ENCODE measurements at regions not wholly inside any gene's neighbourhood (a gene's known extent, or its start where the extent isn't known, plus 50 kb on each side); places are given as distances from the start of the nearest gene placed in this dataset.

DNA sequence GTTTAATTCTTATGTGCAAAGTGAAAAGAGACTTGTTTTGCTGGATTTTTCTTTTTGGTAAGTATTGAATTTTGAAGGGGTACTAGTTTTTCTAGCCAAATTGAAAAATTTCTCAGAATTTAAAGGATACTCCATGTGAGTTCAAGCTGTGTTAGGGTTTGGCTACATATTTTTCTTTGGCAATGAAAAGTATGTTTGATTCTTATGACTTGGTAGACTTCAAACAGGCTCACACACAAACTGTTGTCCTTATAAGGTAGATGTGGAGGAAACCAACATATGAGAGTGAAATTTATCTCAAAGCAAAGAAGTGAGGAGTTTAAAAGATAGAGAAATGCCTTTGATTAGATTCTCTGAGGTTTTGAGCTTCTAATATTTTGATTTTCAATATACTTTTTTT is 356.7 kb downstream of the BCKDHB start:
- no peak for DNase-seq (ENCODE audit: low read depth, low spot score)

DNA sequence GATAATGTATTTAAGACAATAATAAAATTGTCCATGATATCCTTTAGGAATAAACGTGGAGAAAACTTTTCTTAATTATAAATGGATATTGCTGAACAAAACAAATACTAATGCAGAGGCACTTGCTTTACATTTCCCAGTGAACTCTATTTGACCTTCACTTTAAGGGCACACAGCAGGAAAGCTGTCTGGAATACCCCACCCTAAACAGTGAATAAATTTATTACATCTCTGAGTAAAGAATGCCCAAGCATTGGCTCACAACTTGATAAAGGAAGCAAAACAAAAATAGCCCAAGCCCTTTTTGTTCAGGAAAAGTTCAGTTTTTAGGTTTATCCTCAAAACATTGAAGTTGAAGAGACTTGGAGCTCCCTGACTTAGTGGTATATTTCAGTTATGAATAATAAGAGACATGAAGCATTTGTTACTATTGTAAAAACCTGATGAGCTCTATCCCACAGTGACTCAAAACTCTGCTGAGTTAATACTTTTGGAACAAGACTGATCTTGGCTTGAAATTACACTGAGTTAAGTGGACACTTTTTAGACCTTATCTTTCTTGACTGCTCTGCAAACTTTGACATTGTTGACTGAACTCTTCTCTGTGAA is 353.9 kb downstream of the BCKDHB start:
- no peak for DNase-seq (ENCODE audit: low read depth, low spot score)

DNA sequence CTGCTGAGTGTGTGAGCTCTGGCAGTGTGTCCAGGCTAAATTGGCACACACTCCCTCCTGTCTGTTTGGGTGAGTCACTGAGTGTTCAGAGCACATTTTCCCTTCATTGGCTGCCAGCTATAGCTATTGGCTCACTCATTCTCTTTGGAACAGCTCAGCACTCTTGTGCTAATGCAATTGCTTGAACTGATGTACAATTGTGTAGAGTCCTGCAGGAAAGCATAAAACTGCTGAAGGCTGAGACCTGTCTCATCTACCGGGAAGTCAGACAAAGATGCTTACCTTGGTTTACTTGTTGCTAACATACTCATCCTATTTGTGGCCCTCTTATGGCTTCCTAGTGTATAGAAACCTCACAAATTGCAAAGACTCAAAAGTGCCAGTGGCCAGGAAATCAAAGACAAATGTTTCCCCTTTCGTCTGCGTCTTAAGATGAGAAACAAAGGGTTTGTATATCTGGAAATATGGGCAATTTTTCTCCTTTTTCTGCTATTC is 351.0 kb downstream of the BCKDHB start:
- DNase-seq (ENCODE audit: low read depth, low spot score), result peak; percentile 72

DNA sequence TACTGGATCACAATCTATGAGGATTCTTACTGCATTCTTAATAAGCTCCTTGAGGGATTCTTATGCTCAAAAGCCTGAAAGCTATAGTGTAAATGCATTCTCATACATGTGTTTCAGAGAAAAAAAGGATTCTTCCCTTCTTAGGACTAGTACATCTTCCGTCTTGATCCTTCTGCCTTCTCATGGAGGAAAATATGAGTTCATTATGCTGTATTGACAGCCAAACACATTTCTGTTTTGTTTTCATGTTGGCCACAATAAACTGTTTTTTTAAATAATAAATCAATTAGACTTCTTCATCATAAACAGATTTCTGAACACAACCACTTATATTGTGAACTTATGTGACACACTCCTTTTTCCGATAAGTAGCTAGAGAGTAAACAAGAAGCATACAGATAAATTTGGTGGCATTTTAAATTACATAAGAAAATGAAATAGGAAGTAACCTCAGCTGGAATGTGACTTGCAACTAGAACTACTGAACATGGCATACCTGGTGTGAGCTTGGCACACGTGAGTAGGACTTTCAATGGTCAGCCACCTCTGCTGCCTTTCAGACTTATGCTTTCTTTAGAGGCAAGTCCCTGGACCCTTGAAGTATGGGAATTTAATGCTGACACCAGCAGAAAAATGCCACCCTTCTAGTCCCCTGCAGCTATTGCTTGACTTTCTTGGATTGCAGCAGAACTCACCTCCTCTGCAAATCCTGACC is 350.4 kb downstream of the BCKDHB start:
- DNase-seq (ENCODE audit: low read depth, low spot score), result no peak

DNA sequence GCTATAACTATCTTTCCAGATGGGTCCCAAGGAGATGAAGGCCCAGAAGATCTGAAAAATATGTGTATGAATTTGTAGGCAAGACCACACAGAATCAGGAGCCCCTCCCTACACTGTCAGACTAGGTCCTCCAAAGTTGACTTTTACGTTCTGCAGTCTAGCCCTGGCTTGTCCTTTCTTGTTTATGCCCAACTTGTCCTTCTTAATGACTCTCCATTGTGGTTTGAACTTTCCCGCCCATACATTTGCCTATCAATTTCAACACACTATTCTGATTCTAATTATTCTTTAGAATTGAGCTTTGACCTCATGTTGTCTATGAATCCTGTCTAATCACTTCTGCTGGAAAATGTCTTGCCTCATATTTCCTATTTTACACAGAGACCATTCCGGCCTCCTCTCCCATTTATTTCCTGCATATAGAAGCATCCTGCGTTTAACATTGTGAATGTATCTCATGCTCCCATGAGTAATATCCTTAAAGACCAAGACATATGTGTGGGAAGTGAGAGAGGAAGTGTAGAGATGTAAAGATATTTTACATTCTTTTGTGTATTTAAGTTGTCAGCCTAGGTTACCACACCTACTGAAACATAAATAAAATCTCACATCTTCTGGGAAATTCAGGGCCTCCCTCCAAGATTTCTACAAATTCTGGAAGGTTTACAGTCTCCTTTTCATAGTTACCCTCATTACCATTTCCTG is 348.3 kb downstream of the BCKDHB start:
- DNase-seq (ENCODE audit: low read depth, low spot score), result no peak

DNA sequence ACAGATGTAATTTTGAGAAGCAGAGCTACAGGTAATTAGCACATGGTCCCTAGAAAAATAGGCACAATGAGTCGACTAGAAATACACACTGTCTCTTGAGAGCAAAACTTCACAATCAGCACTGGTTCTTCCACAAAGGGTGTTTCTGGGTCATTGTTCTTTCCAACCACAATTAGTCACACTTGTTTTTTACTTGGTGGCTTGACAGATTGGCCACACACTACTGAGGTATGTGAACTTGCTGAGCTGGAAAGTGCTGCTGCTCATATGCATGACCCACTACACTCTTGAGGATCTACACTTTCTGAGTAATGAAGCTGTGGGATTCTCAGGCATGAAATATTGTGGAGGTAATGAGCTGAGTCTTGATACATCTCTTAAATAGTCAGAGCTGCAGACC is 347.7 kb downstream of the BCKDHB start:
- no peak for DNase-seq (ENCODE audit: low read depth, low spot score)

DNA sequence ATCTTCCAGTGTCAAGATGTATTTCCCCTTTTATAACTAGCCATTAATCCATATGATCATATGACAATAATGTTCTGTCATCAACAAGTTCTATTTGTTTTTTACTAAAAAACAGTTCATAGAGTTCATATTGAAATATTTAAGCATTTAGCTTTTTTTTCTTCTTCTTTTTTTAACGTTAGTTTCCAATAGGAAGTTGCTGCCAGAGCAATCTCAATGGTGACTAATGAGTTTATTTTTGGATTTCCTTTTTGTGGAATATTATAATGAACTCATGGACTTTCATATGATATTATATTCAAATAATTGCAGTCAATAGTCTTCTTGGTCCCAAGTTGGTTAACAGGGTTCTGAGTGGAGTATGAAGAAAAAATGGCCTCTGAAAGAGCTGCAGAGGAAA is 343.3 kb downstream of the BCKDHB start:
- DNase-seq (ENCODE audit: low read depth, low spot score), result no peak

DNA sequence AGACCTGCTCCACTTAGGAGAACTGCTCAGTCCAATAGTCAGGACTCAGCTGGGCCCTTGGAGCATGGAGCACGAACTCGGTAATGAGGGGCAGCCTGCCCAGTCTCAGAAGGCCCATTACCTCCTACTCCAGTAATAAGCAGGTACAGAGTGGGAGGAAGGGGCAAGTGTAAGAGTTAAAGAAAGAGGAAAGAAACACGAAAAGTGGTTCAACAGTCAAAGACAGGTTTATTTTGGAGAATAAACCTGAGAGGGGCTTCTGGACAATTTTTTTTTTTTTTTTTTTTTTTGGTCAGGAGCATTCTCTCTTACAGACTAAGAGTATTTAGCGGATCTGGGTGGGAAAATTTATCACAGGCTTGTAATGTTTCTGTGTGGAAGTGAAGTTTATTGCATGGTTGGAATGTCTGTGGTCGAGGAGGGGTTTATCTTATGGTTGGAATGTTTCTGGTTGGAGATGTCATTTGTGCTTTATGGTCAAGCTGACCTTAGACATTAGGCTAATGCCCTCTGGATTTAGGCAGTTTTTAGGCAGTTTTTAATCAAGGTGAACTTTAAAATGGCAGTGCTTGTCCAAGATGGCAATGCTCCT is 340.1 kb downstream of the BCKDHB start:
- DNase-seq (ENCODE audit: low read depth, low spot score), result no peak

DNA sequence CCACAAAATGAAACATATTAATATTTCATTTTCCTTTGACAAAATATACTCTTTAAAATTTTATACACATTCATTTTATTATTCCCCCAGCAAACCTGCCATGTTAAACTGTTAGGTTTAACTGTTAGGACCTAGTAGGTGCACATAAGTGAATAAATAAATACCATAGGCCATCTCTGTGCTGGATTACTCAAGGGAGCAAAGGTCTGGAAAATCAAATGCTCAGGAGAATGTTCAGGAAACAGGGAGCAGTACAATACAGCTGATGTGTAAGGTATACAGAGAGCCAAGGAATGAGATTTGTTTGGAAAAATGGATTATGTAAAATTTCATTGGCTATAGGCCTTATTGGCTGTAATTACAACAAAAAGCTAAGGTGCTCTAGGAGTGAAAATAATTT is 339.3 kb downstream of the BCKDHB start:
- DNase-seq (ENCODE audit: low read depth, low spot score), result no peak

DNA sequence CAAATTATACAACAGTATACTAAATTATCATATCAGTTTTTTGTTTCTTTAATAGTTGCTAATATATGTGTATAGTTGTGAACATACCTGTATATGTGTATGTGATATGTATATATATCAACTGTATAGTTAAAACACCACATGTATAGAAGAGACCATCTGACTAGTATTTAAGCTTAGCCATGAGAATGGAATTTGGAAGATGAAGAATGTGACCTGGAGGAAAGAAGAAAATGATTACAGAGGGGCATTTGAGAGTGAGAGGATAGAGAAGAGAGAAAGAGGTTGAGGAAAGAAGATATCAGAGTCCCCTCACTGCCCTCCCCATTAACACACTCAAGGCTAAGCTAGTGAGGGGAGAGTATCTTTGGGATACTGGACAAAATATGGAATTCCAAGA is 335.9 kb downstream of the BCKDHB start:
- no peak for DNase-seq (ENCODE audit: low read depth, low spot score)

DNA sequence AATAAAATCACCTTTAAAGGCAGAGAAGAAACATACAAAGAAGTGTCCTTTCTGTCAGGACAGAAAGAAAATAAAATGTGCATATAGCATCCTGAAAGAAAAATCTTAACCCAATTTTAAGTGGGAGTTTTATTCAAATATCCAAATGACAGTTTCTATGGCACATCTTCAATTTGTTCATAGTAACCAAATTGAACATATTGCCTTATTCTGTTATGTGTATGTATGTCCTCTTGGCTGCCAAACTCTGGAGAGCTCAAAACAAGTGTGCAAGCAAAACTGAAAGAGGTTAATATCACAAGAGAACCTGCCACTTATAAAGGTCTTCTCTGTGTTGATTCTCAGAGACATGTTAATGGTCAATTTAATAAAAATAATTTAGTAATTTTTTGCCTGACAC is 334.7 kb downstream of the BCKDHB start:
- no peak for DNase-seq (ENCODE audit: low read depth, low spot score)

DNA sequence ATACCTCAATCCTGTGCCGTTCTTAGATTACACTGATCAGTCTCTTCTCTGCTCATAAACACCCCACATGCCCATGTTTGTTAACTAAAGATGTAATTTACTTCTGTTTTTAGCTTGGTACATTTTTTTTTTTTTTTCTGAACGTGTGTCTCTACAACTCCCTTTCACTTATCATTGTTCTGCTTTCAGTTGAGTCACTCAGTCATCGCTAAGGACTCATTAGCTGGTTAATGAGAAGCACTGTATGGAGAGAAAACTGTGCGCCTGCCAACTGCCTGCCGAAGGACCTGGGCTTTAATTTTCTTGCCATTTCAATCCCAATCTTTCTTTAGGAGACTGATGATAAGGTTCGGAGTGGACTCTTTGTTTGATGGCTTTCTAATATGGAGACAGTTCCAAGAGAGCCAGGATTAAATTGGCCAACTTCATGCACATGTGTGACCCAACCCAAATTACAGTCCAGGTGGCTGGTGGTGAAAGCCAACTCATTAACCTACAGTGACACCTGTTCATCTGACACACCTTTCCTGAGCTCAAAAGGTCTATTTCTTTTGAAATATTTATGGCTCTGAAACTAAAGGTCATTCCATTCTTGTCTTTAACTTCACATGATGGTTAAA is 334.1 kb downstream of the BCKDHB start:
- DNase-seq (ENCODE audit: low read depth, low spot score), result no peak

DNA sequence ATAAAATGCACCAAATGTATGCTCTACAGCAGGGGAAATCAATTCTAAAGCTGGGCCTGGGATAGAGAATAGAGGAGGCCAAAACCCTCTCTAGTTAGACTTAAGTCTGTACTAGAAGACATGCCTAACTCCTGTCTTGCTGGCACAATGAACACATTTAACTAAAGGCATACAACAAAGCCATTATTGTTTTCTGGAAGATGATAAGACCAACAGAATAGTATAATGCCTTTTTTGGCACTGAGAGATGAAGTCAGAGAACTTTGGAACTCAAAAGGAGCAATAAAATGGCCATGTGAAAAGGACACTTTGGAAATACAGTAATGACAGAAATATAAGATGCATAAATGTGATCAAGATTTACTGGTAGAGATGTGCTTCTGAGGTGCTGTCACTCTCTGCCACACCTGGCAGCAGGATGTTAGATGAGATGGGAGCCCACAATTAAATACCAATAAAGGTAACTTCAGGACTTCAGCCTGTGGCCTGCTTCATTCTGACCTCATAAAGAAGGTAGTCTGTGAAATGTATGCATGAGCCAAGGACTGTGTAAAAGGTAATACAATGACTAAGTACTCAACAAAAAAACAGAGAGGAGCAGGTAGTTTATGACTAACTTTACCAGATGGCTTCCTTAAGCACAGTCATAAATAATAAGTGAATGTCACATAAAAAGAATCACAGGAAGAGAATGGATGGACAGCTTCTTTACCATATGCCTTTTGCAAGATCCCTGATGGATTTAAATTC is 333.4 kb downstream of the BCKDHB start:
- DNase-seq (ENCODE audit: low read depth, low spot score), result no peak

DNA sequence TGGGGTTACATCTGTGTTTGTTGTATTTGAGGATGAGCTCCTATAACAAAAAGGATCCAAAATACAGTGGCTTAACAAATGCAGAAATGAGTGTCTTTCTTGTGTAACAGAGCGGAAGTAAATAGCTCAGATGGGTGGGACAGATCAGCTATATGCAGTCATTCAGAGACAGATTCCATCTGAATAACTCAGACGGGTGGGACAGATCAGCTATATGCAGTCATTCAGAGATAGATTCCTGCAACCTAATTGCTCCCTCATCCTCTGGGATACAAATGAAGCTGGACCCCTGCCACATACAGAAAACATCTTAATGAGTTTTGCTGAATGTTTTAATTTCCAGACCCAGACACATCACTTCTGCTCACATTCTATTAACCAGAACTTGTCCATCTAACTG is 332.3 kb downstream of the BCKDHB start:
- DNase-seq (ENCODE audit: low read depth, low spot score), result no peak

DNA sequence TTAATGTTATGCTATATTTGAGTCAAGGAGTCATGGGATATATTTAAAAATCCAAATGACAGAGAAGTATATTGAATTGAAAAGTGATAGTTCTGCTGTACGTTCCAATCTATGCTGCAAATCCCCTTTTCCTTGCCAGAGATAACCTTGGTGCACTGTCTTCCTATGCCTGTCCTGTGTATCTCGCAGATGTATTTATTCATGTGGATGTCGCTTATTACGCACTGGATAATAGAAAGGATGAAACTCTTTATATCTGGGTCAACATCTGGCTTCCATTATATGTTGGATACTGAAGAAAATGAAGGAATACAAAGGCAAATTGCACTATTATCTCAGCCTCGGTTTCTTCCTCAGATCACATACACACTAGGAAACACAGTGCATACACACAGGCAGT is 331.3 kb downstream of the BCKDHB start:
- no peak for DNase-seq (ENCODE audit: low read depth, low spot score)

DNA sequence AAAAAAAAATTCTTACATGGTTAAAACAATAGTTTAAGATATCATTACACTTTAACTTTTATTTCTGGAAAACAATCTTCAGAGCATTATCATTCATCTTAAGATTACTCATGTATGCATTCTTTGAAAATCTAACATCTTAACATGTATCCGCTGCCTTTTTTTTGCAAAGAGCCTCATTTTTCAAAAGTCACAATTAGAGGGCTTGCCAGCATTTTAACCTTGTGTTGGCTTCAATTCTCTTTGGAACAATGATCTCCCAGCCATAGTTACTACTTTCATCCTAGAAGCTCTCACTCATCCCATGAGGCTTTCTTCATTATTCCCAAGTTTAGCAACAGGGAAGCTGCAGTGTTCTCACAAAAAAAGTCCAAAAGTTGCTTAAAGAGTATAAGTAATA is 330.8 kb downstream of the BCKDHB start:
- no peak for DNase-seq (ENCODE audit: low read depth, low spot score)

DNA sequence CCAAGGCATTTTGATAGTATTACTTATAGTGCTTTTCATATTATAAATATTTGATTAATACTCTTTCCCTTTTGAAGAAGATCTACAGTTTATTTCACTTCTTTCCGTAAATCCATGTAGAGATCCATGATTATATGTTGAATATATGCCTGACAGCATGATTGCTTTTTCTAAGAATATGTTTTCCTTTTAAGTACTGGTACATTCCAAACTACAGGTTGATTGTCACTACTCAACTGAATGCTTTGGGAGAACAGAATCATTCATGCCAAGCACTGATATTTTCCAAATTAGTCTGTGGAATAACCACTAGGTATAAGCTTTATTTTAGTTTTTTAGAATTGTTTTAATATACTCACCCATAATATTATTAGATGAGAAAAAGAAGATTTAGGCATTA is 330.2 kb downstream of the BCKDHB start:
- DNase-seq (ENCODE audit: low read depth, low spot score), result no peak

DNA sequence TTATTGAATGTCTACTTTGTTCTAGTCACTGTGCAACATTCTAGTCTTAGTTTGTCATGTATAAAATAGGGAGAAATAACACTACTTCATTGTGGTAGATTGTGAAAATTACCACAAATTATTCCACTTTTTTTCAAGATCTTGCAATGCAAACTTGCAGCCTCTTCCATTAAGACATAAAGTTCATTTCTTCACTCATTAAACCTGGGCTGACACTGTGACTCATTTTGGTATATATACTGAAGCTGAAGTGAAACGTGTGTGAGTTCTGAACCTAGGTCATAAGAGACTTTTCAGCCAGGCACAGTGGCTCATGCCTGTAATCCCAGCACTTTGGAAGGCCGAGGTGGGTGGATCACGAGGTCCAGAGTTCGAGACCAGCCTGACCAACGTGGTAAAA is 329.0 kb downstream of the BCKDHB start:
- no peak for DNase-seq (ENCODE audit: low read depth, low spot score)

DNA sequence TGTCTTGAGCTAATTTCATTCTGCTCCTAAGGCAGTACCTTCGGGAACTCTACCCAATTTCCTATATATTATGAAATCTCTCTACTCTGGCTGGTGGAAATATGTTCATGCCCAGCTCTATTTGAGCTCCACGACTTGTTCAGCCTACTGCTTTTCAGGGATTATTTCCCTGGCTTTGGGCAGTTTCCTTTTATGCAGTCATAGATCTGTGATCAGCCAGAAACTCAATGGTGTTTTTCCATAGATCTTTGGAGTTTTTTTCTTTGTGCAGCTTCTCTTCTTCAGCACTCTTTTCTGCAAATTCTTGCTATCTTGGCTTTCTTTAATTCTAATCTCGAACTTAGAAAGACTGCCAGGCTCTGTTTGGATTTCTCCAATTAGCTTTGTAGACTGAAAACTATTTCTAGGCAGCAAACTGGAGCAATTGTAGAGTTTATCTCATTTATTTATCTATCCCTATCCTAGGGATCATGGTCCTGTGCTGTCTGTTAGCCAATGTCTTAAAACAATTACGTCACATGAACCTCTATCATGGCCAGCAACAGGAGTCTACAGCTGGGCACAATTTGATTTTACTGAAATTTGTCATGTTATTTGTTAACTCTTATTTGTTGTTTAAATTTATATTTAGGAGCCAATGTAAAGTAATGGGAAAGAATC is 328.4 kb downstream of the BCKDHB start:
- no peak for DNase-seq (ENCODE audit: low read depth, low spot score)

DNA sequence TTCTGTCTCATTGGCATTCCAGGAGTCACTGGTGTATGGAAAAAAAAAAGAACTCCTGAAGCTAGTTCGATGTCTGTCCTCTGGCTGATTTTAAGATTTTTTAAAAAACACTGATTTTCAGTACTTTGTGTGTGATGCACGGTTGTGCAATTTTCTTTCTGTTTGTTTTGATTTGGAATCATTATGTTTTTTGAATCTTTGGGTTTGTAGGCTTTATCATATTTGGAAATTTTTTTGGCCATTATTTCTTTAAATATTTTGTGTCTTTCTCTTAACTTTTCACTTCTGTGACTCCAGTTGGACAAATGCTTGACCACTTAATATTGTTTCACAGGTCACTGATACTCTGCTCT is 327.2 kb downstream of the BCKDHB start:
- no peak for DNase-seq (ENCODE audit: low read depth, low spot score)
